Neural cell (in vitro differentiated cells): ENCODE measurements at regions not wholly inside any gene's neighbourhood (a gene's known extent, or its start where the extent isn't known, plus 50 kb on each side); places are given as distances from the start of the nearest gene placed in this dataset.

Experiments
- H2AFZ ChIP-seq: fragments of 200-600, 300-800 bp; sonication (generic), shearing (Covaris generic); 2 replicates; pipeline ENCODE4 v1.6.0; 2014; ENCODE audit warnings: low read depth, mild to moderate bottlenecking, antibody characterized with exemption, low read length, moderate library complexity
- H3F3A ChIP-seq: fragments of 200-600 bp; shearing (Covaris generic); 2 replicates; pipeline ENCODE4 v1.6.1; 2016; ENCODE audit warnings: mild to moderate bottlenecking, moderate library complexity, mixed read lengths, antibody characterized with exemption, low read length; ENCODE audit not compliant: insufficient read depth, poor library complexity, severe bottlenecking
- H3K27ac ChIP-seq: fragments of 200-600, 300-800 bp; sonication (generic), shearing (Covaris generic); 2 replicates; pipeline ENCODE4 v1.5.1; 2014; ENCODE audit warnings: mild to moderate bottlenecking, low read length, moderate library complexity
- H3K27me3 ChIP-seq: fragments of 300-800, 200-600 bp; sonication (generic), shearing (Covaris generic); 2 replicates; pipeline ENCODE4 v1.6.0; 2014; ENCODE audit warnings: mild to moderate bottlenecking, low read depth, low read length, moderate library complexity; ENCODE audit not compliant: insufficient read depth
- H3K36me3 ChIP-seq: fragments of 300-800, 200-600 bp; sonication (generic), shearing (Covaris generic); 2 replicates; pipeline ENCODE4 v1.5.1; 2014; ENCODE audit warnings: mild to moderate bottlenecking, antibody characterized with exemption, low read length, moderate library complexity; ENCODE audit not compliant: insufficient read depth
- H3K4me2 ChIP-seq: fragments of 300-800, 200-600 bp; sonication (generic), shearing (Covaris generic); 2 replicates; pipeline ENCODE4 v1.6.0; 2014; ENCODE audit warnings: mild to moderate bottlenecking, low read length
- H3K4me3 ChIP-seq: fragments of 300-800, 200-600 bp; sonication (generic), shearing (Covaris generic); 2 replicates; pipeline ENCODE4 v1.5.1; 2014; ENCODE audit warnings: mild to moderate bottlenecking, low read length, moderate library complexity
- H3K79me2 ChIP-seq: fragments of 200-600 bp; shearing (Covaris generic); replicated peaks from 2 replicates; pipeline ENCODE4 v1.6.0; 2014; ENCODE audit warnings: mild to moderate bottlenecking, low read length, moderate library complexity; ENCODE audit not compliant: insufficient read depth
- H3K9ac ChIP-seq: fragments of 300-800, 200-600 bp; sonication (generic), shearing (Covaris generic); 2 replicates; pipeline ENCODE4 v1.6.1; 2016; ENCODE audit warnings: mild to moderate bottlenecking, low read length, mixed read lengths
- H3K9me2 ChIP-seq: fragments of 200-600 bp; shearing (Covaris generic); 2 replicates; pipeline ENCODE4 v1.6.1; 2016; ENCODE audit warnings: mild to moderate bottlenecking, low read length, mixed read lengths; ENCODE audit not compliant: insufficient read depth
- H3K9me3 ChIP-seq: fragments of 200-600, 300-800 bp; sonication (generic), shearing (Covaris generic); 2 replicates; pipeline ENCODE4 v1.6.1; 2016; ENCODE audit warnings: mild to moderate bottlenecking, mixed run types, low read length, moderate library complexity, mixed read lengths
- H4K20me1 ChIP-seq: fragments of 200-600 bp; shearing (Covaris generic); 2 replicates; pipeline ENCODE4 v1.6.1; 2016; ENCODE audit warnings: mild to moderate bottlenecking, mixed run types; ENCODE audit not compliant: insufficient read depth
- CTCF ChIP-seq: fragments of 450-650 bp; IDR thresholded peaks from 2 replicates; pipeline ENCODE4 v1.5.1; 2014; ENCODE audit warnings: antibody characterized with exemption, mild to moderate bottlenecking, moderate library complexity; ENCODE audit not compliant: poor library complexity, severe bottlenecking
- EP300 ChIP-seq: fragments of 450-650 bp; conservative IDR thresholded peaks from 2 replicates; pipeline ENCODE4 v1.6.1; 2014; ENCODE audit warnings: antibody characterized with exemption, mild to moderate bottlenecking, moderate library complexity; ENCODE audit not compliant: poor library complexity, severe bottlenecking
- EZH2 ChIP-seq: fragments of 200-600, 300-800 bp; shearing (Covaris generic), sonication (generic); IDR thresholded peaks from 2 replicates; pipeline ENCODE4 v1.6.1; 2014; ENCODE audit warnings: antibody characterized with exemption, low read length, borderline replicate concordance, mild to moderate bottlenecking; ENCODE audit not compliant: insufficient read depth, poor library complexity, severe bottlenecking
- MXI1 ChIP-seq: fragments of 450-650 bp; conservative IDR thresholded peaks from 2 replicates; pipeline ENCODE4 v1.6.1; 2014; ENCODE audit warnings: antibody characterized with exemption, mild to moderate bottlenecking; ENCODE audit not compliant: poor library complexity, severe bottlenecking
- POLR2AphosphoS5 ChIP-seq: IDR thresholded peaks from 2 replicates; pipeline ENCODE4 v1.6.1; 2012
- RAD21 ChIP-seq: fragments of 450-650 bp; conservative IDR thresholded peaks from 2 replicates; pipeline ENCODE4 v1.6.1; 2014; ENCODE audit warnings: antibody characterized with exemption, mild to moderate bottlenecking, moderate library complexity
- SMC3 ChIP-seq: fragments of 450-650 bp; conservative IDR thresholded peaks from 2 replicates; pipeline ENCODE4 v1.6.1; 2014; ENCODE audit warnings: antibody characterized with exemption, mild to moderate bottlenecking, moderate library complexity; ENCODE audit not compliant: poor library complexity
- TAF1 ChIP-seq: IDR thresholded peaks from 2 replicates; pipeline ENCODE4 v1.6.1; 2012; ENCODE audit warnings: low read depth
- TF ChIP-seq, protein P1 (sequence below): IDR thresholded peaks from 2 replicates; pipeline ENCODE4 v1.6.1; 2012; ENCODE audit warnings: borderline replicate concordance

DNA sequence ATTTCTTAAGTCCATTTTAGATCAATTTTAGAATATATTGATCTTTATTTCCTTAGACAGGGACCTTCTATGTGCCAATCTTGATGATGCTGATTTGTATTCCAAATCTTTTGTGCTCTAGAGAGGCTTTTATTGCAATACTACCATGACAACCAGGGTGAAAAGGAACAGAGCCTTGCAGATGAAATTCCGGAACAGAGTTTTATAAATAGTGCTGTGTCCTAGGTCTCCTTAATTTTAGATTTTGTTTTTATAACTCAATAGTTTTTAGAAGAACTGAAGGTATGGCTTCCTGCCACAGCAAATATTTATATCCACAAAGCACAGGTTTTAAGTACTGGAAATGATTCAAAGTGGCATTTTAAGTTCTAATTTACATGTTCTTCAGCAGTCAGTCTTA is 160.2 kb downstream of the PMAIP1 start:
- Histone ChIP-seq H3K27me3 (no peaks in the 10 kb centered on the region), H3K9me2 (no peaks in the 10 kb centered on the region), H3K4me2 (no peak overlapping the region), H3K4me3 (no peak overlapping the region), H3K9ac (no peak overlapping the region), H3K36me3 (no peaks in the 10 kb centered on the region), H3F3A (no peaks in the 10 kb centered on the region), H3K9me3 (no peaks in the 10 kb centered on the region), H3K79me2 (no peaks in the 10 kb centered on the region), H4K20me1 (no peaks in the 10 kb centered on the region), H3K27ac (no peak overlapping the region), H2AFZ (no peak overlapping the region)
- TF ChIP-seq EP300, result no peak
- TF ChIP-seq, protein P1, sequence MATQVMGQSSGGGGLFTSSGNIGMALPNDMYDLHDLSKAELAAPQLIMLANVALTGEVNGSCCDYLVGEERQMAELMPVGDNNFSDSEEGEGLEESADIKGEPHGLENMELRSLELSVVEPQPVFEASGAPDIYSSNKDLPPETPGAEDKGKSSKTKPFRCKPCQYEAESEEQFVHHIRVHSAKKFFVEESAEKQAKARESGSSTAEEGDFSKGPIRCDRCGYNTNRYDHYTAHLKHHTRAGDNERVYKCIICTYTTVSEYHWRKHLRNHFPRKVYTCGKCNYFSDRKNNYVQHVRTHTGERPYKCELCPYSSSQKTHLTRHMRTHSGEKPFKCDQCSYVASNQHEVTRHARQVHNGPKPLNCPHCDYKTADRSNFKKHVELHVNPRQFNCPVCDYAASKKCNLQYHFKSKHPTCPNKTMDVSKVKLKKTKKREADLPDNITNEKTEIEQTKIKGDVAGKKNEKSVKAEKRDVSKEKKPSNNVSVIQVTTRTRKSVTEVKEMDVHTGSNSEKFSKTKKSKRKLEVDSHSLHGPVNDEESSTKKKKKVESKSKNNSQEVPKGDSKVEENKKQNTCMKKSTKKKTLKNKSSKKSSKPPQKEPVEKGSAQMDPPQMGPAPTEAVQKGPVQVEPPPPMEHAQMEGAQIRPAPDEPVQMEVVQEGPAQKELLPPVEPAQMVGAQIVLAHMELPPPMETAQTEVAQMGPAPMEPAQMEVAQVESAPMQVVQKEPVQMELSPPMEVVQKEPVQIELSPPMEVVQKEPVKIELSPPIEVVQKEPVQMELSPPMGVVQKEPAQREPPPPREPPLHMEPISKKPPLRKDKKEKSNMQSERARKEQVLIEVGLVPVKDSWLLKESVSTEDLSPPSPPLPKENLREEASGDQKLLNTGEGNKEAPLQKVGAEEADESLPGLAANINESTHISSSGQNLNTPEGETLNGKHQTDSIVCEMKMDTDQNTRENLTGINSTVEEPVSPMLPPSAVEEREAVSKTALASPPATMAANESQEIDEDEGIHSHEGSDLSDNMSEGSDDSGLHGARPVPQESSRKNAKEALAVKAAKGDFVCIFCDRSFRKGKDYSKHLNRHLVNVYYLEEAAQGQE, result no peak
- no peak for TF ChIP-seq MXI1
- TF ChIP-seq SMC3, result no peak
- no peak for TF ChIP-seq RAD21
- TF ChIP-seq CTCF, result no peak
- no peak for TF ChIP-seq POLR2AphosphoS5
- TF ChIP-seq TAF1, result no peak
- no peak for TF ChIP-seq EZH2

DNA sequence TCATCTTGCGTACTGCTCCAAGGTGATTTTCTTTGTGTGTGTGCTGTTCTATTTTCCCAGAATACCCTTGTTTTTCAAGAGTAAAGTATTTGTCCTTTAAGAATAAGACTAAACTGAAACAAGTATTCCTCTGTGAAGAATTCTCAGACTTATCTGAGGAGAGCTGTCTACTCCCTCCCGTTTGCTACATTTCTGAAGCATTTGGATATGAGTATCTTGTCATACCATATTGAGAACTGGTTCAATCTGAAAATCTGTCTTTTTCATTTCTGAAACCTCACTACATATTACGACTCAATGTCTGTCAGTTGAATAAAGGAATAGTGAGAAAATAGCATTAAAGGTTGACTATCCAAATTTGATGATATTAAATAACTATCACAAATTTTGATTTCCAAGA is 159.4 kb downstream of the PMAIP1 start:
- Histone ChIP-seq H3F3A (no peaks in the 10 kb centered on the region), H3K4me2 (no peak overlapping the region), H3K4me3 (no peak overlapping the region), H3K9ac (no peak overlapping the region), H3K27me3 (no peaks in the 10 kb centered on the region), H3K79me2 (no peaks in the 10 kb centered on the region), H4K20me1 (no peaks in the 10 kb centered on the region), H3K27ac (no peak overlapping the region), H2AFZ (no peak overlapping the region), H3K9me2 (no peaks in the 10 kb centered on the region), H3K36me3 (no peaks in the 10 kb centered on the region), H3K9me3 (no peaks in the 10 kb centered on the region)
- TF ChIP-seq SMC3, result no peak
- no peak for TF ChIP-seq MXI1
- TF ChIP-seq EP300, result no peak
- TF ChIP-seq, protein P1, result no peak
- no peak for TF ChIP-seq TAF1
